Left renal pelvis (tissue), 4 donors: ENCODE measurements at regions not wholly inside any gene's neighbourhood (a gene's known extent, or its start where the extent isn't known, plus 50 kb on each side); places are given as distances from the start of the nearest gene placed in this dataset.

ENCODE experiments used
- DNase-seq, 4 donors: peaks; one replicate each; pipeline ENCODE4 v3.0.0-alpha.2; 2013; ENCODE audit warnings: low read depth in 4 of 4, low spot score in 3 of 4

- DNase-seq, result no peak
Measured at GRCh38 chr17:77602883-77603640, 355.4 kb upstream of the TNRC6C start.

- no peak for DNase-seq
Measured at GRCh38 chr17:77604301-77604972, 354.1 kb upstream of the TNRC6C start.

GRCh38 chr17:77604973-77605313, 353.6 kb upstream of the TNRC6C start:
- no peak for DNase-seq

GRCh38 chr17:77606146-77606864, 352.2 kb upstream of the TNRC6C start:
- no peak for DNase-seq

- no peak for DNase-seq
Measured at GRCh38 chr17:77606865-77607210, 351.7 kb upstream of the TNRC6C start.

GRCh38 chr17:77607606-77608005, 350.9 kb upstream of the TNRC6C start:
- no peak for DNase-seq

GRCh38 chr17:77608431-77608830, 350.1 kb upstream of the TNRC6C start:
- DNase-seq, result no peak

- DNase-seq, result peak in 3 of 4 donors; percentile 31 to 56 (median 35)
Measured at GRCh38 chr17:77609553-77610517, 348.7 kb upstream of the TNRC6C start.

GRCh38 chr17:77610518-77610893, 348.0 kb upstream of the TNRC6C start:
- DNase-seq, result no peak

GRCh38 chr17:77610972-77611521, 347.5 kb upstream of the TNRC6C start:
- no peak for DNase-seq

GRCh38 chr17:77611791-77612502, 346.6 kb upstream of the TNRC6C start:
- DNase-seq, result no peak

GRCh38 chr17:77613218-77613617, 345.3 kb upstream of the TNRC6C start:
- no peak for DNase-seq

- DNase-seq, result no peak
Measured at GRCh38 chr17:77613627-77614026, 344.9 kb upstream of the TNRC6C start.

- no peak for DNase-seq
Measured at GRCh38 chr17:77615703-77616253, 342.7 kb upstream of the TNRC6C start.

GRCh38 chr17:77616254-77616731, 342.2 kb upstream of the TNRC6C start:
- DNase-seq, result no peak

- no peak for DNase-seq
Measured at GRCh38 chr17:77617516-77617915, 341.0 kb upstream of the TNRC6C start.

- no peak for DNase-seq
Measured at GRCh38 chr17:77618173-77618572, 340.3 kb upstream of the TNRC6C start.

- no peak for DNase-seq
Measured at GRCh38 chr17:77618731-77619130, 339.8 kb upstream of the TNRC6C start.

- no peak for DNase-seq
Measured at GRCh38 chr17:77619326-77619725, 339.2 kb upstream of the TNRC6C start.
